AG10803 (cell line): ENCODE measurements at regions not wholly inside any gene's neighbourhood (a gene's known extent, or its start where the extent isn't known, plus 50 kb on each side); places are given as distances from the start of the nearest gene placed in this dataset.

ENCODE experiments used
- DNase-seq: peaks from one replicate; pipeline ENCODE4 v3.0.0; 2010; ENCODE audit warnings: low read depth
- H3K4me3 ChIP-seq: 2 replicates; pipeline ENCODE4 v1.5.1; 2011; ENCODE audit warnings: mild to moderate bottlenecking, low read length, control low read depth
- TF ChIP-seq, protein P1 (sequence below): conservative IDR thresholded peaks from 2 replicates; pipeline ENCODE4 v1.5.1; 2011; ENCODE audit warnings: mild to moderate bottlenecking, low read length, control low read depth, inconsistent platforms

GRCh38 chr7:127530148-127530547, 55.2 kb downstream of the GCC1 start:
- peak; percentile 49 for DNase-seq
- TF ChIP-seq, protein P1, sequence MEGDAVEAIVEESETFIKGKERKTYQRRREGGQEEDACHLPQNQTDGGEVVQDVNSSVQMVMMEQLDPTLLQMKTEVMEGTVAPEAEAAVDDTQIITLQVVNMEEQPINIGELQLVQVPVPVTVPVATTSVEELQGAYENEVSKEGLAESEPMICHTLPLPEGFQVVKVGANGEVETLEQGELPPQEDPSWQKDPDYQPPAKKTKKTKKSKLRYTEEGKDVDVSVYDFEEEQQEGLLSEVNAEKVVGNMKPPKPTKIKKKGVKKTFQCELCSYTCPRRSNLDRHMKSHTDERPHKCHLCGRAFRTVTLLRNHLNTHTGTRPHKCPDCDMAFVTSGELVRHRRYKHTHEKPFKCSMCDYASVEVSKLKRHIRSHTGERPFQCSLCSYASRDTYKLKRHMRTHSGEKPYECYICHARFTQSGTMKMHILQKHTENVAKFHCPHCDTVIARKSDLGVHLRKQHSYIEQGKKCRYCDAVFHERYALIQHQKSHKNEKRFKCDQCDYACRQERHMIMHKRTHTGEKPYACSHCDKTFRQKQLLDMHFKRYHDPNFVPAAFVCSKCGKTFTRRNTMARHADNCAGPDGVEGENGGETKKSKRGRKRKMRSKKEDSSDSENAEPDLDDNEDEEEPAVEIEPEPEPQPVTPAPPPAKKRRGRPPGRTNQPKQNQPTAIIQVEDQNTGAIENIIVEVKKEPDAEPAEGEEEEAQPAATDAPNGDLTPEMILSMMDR, result no peak

GRCh38 chr7:127527561-127527960, 57.8 kb downstream of the GCC1 start:
- DNase-seq, result no peak
- H3K4me3 ChIP-seq, result no peak overlapping the region
- TF ChIP-seq, protein P1, result no peak

More at GRCh38 chr7:127530148-127530547, 55.2 kb downstream of the GCC1 start:
- H3K4me3 ChIP-seq, result no peak overlapping the region

DNA sequence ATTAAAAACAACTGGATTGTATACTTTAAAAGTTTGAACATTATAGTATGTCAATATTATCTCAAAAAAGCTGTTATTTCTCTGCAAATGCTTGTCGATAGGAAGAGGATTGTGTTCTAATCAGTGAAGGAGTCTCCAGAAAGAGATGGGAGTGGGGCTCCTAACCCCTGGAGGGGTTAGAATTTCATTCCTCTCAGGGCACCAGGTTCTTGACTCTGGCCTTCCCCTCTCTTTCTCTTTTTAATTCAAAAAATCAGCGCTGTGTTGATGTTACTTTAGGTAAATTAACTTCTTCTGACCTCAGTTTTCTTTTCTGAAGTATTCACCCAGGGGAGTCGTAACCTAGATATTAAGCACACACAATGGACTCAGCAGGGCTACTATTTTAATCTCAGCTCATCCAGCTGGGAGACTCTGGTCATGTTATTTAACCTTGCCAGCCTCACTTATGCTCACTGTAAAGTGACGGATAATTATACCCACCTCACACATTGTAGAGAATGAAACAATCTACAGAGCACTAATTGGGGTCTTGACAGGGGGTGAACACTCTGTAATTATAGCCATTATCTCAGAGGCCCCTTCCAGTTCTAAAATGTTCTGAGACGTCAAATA, 59.4 kb downstream of the GCC1 start:
- no peak for DNase-seq
- TF ChIP-seq, protein P1, result no peak

GRCh38 chr7:127516320-127516719, 69.1 kb downstream of the GCC1 start:
- H3K4me3 ChIP-seq, result no peak overlapping the region
- DNase-seq, result no peak
- TF ChIP-seq, protein P1, result no peak

More for the DNA sequence above, 59.4 kb downstream of the GCC1 start:
- H3K4me3 ChIP-seq, result no peak overlapping the region

DNA sequence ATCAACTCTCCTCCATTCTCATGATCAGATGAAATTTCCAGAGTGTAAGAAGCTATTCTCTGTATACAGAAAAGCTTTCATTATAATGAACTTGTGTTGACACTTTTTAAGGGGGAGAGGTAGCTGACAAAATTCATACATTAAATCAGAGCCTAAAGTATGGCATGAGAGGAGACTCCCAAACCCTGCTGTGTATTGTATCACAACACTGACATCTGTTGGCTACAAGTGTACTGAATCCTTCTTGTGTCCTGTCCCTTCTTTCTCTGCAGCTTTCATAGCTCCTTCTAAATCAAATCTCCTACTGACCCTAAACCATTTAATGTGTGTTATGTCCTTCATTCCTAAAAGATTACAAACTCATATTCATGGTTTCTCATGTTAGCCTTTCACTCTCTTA, 70.9 kb downstream of the GCC1 start:
- H3K4me3 ChIP-seq, result no peak overlapping the region
- DNase-seq, result peak; percentile 53
- TF ChIP-seq, protein P1, result peak; percentile 61

GRCh38 chr7:127513311-127513710, 72.1 kb downstream of the GCC1 start:
- TF ChIP-seq, protein P1, result no peak
- DNase-seq, result no peak
- H3K4me3 ChIP-seq, result no peak overlapping the region

- TF ChIP-seq, protein P1, result no peak
- no peak overlapping the region for H3K4me3 ChIP-seq
- no peak for DNase-seq
These were observed 72.7 kb downstream of the GCC1 start for GRCh38 chr7:127512663-127513062.
